GM21526 (cell line): ENCODE measurements at regions not wholly inside any gene's neighbourhood (a gene's known extent, or its start where the extent isn't known, plus 50 kb on each side); places are given as distances from the start of the nearest gene placed in this dataset.

Experiments
- ATAC-seq: cut with Tn5 transposase; IDR thresholded peaks from one replicate; pipeline ENCODE4 v1.9.1; 2021; ENCODE audit warnings: moderate library complexity; ENCODE audit not compliant: unreplicated experiment, low FRiP score

- ATAC-seq: no peak
These were observed 195.2 kb downstream of the TRIM29 start for GRCh38 chr11:119942583-119943297.

- ATAC-seq: no peak
These were observed 196.1 kb downstream of the TRIM29 start for GRCh38 chr11:119941636-119942411.

- no peak for ATAC-seq
These were observed 196.7 kb downstream of the TRIM29 start for GRCh38 chr11:119941171-119941570.

GRCh38 chr11:119940401-119940976 lies 197.4 kb downstream of the TRIM29 start:
- no peak for ATAC-seq

- ATAC-seq: no peak
These were observed 200.5 kb downstream of the TRIM29 start for GRCh38 chr11:119937412-119937811.

GRCh38 chr11:119936426-119936825 lies 201.5 kb downstream of the TRIM29 start:
- no peak for ATAC-seq

GRCh38 chr11:119935349-119935925 lies 202.5 kb downstream of the TRIM29 start:
- no peak for ATAC-seq

- ATAC-seq: no peak
These were observed 203.0 kb downstream of the TRIM29 start for GRCh38 chr11:119934866-119935265.

GRCh38 chr11:119934267-119934666 lies 203.6 kb downstream of the TRIM29 start:
- no peak for ATAC-seq

GRCh38 chr11:119933584-119933983 lies 204.3 kb downstream of the TRIM29 start:
- ATAC-seq: no peak

- ATAC-seq: no peak
These were observed 204.0 kb upstream of the NECTIN1 start for GRCh38 chr11:119932828-119933562.

GRCh38 chr11:119928047-119928446 lies 199.0 kb upstream of the NECTIN1 start:
- no peak for ATAC-seq

GRCh38 chr11:119924017-119924416 lies 195.0 kb upstream of the NECTIN1 start:
- ATAC-seq: no peak

GRCh38 chr11:119921571-119921970 lies 192.6 kb upstream of the NECTIN1 start:
- no peak for ATAC-seq

GRCh38 chr11:119920666-119921387 lies 191.8 kb upstream of the NECTIN1 start:
- ATAC-seq: no peak

GRCh38 chr11:119919656-119920055 lies 190.7 kb upstream of the NECTIN1 start:
- no peak for ATAC-seq

GRCh38 chr11:119918347-119918746 lies 189.3 kb upstream of the NECTIN1 start:
- no peak for ATAC-seq

GRCh38 chr11:119916568-119916967 lies 187.6 kb upstream of the NECTIN1 start:
- no peak for ATAC-seq

- no peak for ATAC-seq
These were observed 183.2 kb upstream of the NECTIN1 start for GRCh38 chr11:119912229-119912628.

- ATAC-seq: no peak
These were observed 181.7 kb upstream of the NECTIN1 start for GRCh38 chr11:119910650-119911049.
